ENCODE measurements at regions not wholly inside any gene's neighbourhood (a gene's known extent, or its start where the extent isn't known, plus 50 kb on each side); places are given as distances from the start of the nearest gene placed in this dataset.

DNA sequence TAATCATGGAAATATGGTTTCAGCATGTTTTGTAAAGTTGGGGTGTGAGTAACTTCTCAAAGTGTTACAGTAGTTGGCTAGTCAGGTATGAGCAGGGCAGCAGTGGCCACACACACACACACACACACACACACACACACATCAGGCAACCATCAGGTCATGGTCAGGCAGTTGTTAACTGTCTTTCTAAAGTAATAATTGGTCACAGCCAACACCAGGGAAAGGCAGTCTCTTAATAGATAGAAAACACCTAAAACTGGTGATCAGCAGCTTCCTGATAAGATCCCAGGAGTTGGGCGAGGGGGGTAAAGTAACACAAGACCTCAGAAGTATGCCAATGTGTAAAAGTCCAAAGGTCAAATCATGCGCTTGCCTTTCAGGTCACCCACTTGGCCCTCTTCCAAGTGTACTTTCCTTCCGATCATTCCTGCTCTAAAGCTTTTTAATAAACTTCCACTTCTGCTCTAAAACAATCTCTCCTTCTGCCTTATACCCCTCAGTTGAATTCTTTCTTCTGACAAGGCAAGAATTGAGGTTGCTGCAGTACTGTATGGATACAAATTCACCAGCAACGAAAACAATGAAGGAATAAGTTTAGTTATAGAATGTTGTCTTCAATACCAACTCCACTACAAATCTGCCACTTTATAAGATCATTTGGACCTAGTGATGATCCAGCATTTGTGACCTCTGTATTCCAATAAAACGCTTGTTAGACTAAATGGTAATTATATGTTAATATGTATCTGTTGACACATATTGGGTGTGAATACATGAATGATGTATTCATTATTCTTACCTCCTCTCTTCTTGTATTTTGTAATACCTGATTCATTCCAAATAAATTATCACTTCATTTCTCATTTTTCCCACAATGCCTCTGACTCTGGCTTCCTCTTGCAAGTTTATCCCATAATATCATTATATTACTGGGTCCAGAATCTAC lies 254.3 kb downstream of the METTL4 start:
- no peak for DNase-seq
- peaks cover 27% of the 10 kb centered on the region for H3K4me1 Mint-ChIP-seq
- H3K9me3 Mint-ChIP-seq: peaks cover 11% of the 10 kb centered on the region
- no peak overlapping the region for H3K27ac Mint-ChIP-seq
- H3K27me3 Mint-ChIP-seq (ENCODE audit: insufficient read depth): no peaks in the 10 kb centered on the region
- Histone ChIP-seq H3K4me1 (ENCODE audit: control insufficient read depth, insufficient read depth, low read length) (peaks cover 14% of the 10 kb centered on the region), H3K4me3 (ENCODE audit: low read length) (peak overlapping the region; percentile 43), H3K9me3 (ENCODE audit: control insufficient read depth, low read length) (peaks cover 12% of the 10 kb centered on the region), H3K36me3 (ENCODE audit: control insufficient read depth, insufficient read depth, low read length) (no peaks in the 10 kb centered on the region), H3K27ac (ENCODE audit: low read depth, low read length) (no peak overlapping the region), H3K27me3 (ENCODE audit: control insufficient read depth, insufficient read depth, low read length, poor library complexity, severe bottlenecking) (no peaks in the 10 kb centered on the region), H3K9ac (ENCODE audit: extremely low read depth, low read length, poor library complexity, severe bottlenecking) (no peak overlapping the region)
- TF ChIP-seq, protein P1, sequence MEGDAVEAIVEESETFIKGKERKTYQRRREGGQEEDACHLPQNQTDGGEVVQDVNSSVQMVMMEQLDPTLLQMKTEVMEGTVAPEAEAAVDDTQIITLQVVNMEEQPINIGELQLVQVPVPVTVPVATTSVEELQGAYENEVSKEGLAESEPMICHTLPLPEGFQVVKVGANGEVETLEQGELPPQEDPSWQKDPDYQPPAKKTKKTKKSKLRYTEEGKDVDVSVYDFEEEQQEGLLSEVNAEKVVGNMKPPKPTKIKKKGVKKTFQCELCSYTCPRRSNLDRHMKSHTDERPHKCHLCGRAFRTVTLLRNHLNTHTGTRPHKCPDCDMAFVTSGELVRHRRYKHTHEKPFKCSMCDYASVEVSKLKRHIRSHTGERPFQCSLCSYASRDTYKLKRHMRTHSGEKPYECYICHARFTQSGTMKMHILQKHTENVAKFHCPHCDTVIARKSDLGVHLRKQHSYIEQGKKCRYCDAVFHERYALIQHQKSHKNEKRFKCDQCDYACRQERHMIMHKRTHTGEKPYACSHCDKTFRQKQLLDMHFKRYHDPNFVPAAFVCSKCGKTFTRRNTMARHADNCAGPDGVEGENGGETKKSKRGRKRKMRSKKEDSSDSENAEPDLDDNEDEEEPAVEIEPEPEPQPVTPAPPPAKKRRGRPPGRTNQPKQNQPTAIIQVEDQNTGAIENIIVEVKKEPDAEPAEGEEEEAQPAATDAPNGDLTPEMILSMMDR (conservative IDR thresholded peaks at IDR 0.05): no peak
- no peaks in the 10 kb centered on the region for H3K36me3 Mint-ChIP-seq (ENCODE audit: low read depth)
- 84 to 94% methylated on average over 3 of the region's 5 CpGs for WGBS, 2 experiments (ENCODE audit: insufficient coverage in 1 of 2, insufficient read length in 1 of 2)
- H3K4me3 Mint-ChIP-seq: no peak overlapping the region

DNA sequence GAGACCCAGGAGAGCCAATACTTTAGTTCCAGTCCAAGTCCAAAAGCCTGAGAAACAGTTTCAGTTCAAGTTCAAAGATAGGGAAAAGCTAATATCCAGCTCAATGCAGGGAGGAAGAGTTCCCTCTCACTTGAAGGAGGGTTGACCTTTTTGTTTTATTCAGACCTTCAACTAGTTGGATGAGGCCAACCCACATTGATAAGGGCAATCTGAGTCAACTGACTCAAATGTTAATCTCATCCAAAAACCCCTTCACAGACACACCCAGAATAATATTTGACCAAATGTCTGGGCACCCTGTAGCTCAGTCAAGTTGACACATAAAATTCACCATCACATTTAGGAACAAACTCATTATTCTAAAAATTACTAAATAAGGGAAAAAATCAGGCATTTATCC lies 246.8 kb downstream of the METTL4 start:
- TF ChIP-seq, protein P1 (conservative IDR thresholded peaks at IDR 0.05): no peak
- H3K4me3 Mint-ChIP-seq: no peak overlapping the region
- H3K9me3 Mint-ChIP-seq: peaks cover 10% of the 10 kb centered on the region
- no peaks in the 10 kb centered on the region for H3K27me3 Mint-ChIP-seq (ENCODE audit: insufficient read depth)
- no peak overlapping the region for H3K27ac ChIP-seq (ENCODE audit: low read depth, low read length)
- H3K4me3 ChIP-seq (ENCODE audit: low read length): peak overlapping the region; percentile 69
- no peak overlapping the region for H3K27ac Mint-ChIP-seq
- H3K9me3 ChIP-seq (ENCODE audit: control insufficient read depth, low read length): peaks cover 23% of the 10 kb centered on the region
- H3K36me3 ChIP-seq (ENCODE audit: control insufficient read depth, insufficient read depth, low read length): no peaks in the 10 kb centered on the region
- no peaks in the 10 kb centered on the region for H3K27me3 ChIP-seq (ENCODE audit: control insufficient read depth, insufficient read depth, low read length, poor library complexity, severe bottlenecking)
- peaks cover 3% of the 10 kb centered on the region for H3K36me3 Mint-ChIP-seq (ENCODE audit: low read depth)
- peaks cover 26% of the 10 kb centered on the region for H3K4me1 Mint-ChIP-seq
- no peak for DNase-seq
- no peak overlapping the region for H3K9ac ChIP-seq (ENCODE audit: extremely low read depth, low read length, poor library complexity, severe bottlenecking)
- H3K4me1 ChIP-seq (ENCODE audit: control insufficient read depth, insufficient read depth, low read length): peaks cover 5% of the 10 kb centered on the region

DNA sequence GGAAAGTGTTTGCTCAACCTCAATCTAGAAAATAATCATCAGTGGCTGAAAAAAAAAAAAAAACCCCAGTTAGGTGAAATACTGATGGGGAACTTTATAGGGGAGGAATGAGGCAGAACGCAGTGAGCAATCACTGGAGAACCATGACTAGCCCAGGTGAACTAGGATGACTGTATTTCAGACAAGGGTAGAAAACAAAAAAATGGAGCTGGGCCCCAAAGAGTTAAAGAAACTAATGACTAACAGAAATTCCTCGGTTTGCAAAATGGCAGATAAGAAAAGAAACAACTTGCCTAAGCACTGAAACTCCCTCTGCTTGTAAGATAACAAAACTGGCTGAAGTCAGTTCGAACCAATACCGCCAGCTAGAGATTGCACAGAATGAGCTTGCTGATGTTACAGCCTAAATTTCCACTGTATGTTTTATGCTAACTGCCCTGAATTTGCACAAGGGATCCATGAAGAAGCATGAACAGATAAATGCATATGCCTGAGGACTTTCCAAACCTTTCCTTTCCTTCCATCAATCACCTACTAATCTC lies 245.9 kb downstream of the METTL4 start:
- Histone ChIP-seq H3K27ac (ENCODE audit: low read depth, low read length) (no peak overlapping the region), H3K27me3 (ENCODE audit: control insufficient read depth, insufficient read depth, low read length, poor library complexity, severe bottlenecking) (no peaks in the 10 kb centered on the region), H3K9ac (ENCODE audit: extremely low read depth, low read length, poor library complexity, severe bottlenecking) (no peak overlapping the region), H3K4me3 (ENCODE audit: low read length) (peak overlapping the region; percentile 69), H3K4me1 (ENCODE audit: control insufficient read depth, insufficient read depth, low read length) (peaks cover 5% of the 10 kb centered on the region), H3K36me3 (ENCODE audit: control insufficient read depth, insufficient read depth, low read length) (no peaks in the 10 kb centered on the region), H3K9me3 (ENCODE audit: control insufficient read depth, low read length) (peaks cover 15% of the 10 kb centered on the region)
- peaks cover 3% of the 10 kb centered on the region for H3K9me3 Mint-ChIP-seq
- no peaks in the 10 kb centered on the region for H3K27me3 Mint-ChIP-seq (ENCODE audit: insufficient read depth)
- TF ChIP-seq, protein P1 (conservative IDR thresholded peaks at IDR 0.05): no peak
- peaks cover 3% of the 10 kb centered on the region for H3K36me3 Mint-ChIP-seq (ENCODE audit: low read depth)
- peaks cover 35% of the 10 kb centered on the region for H3K4me1 Mint-ChIP-seq
- DNase-seq: no peak
- no peak overlapping the region for H3K4me3 Mint-ChIP-seq
- H3K27ac Mint-ChIP-seq: peak overlapping the region; percentile 73
- WGBS, 2 experiments (ENCODE audit: insufficient coverage in 1 of 2, insufficient read length in 1 of 2): 56 to 71% methylated on average over 4 of the region's 4 CpGs
